ENCODE measurements at regions not wholly inside any gene's neighbourhood (a gene's known extent, or its start where the extent isn't known, plus 50 kb on each side); places are given as distances from the start of the nearest gene placed in this dataset.
"Not testable (repeated sequence)": the region's sequence is repeated elsewhere in the genome, so short reads cannot be mapped to it uniquely, and the experiment has no call there.

- WGBS (ENCODE audit: insufficient coverage), result 96% methylated on average over 4 of the region's 7 CpGs
- peaks cover 5% of the 10 kb centered on the region for H3K9me3 ChIP-seq (ENCODE audit: control insufficient read depth, insufficient read depth, low read length)
These were observed 57.8 kb upstream of the ANKRD30A start for GRCh38 chr10:37067576-37067975.

GRCh38 chr10:37062296-37062695 is 63.1 kb upstream of the ANKRD30A start:
- not testable (repeated sequence) for H3K4me3 ChIP-seq (ENCODE audit: low read depth, low read length)

More at GRCh38 chr10:37067576-37067975, 57.8 kb upstream of the ANKRD30A start:
- no peaks in the 10 kb centered on the region for H3K4me1 ChIP-seq (ENCODE audit: control insufficient read depth, insufficient read depth, low read length)
- no peaks in the 10 kb centered on the region for H3K27me3 ChIP-seq (ENCODE audit: control insufficient read depth, insufficient read depth, low read length)
- DNase-seq (ENCODE audit: low read depth in 4 of 6, low spot score in 6 of 6), result no peak
- H3K27ac ChIP-seq (ENCODE audit: low read depth, low read length), result no peak overlapping the region
- H3K36me3 ChIP-seq (ENCODE audit: control insufficient read depth, insufficient read depth, low read length), result no peaks in the 10 kb centered on the region
- H3K4me3 ChIP-seq (ENCODE audit: low read depth, low read length), result no peak overlapping the region

GRCh38 chr10:37057261-37057660 is 68.1 kb upstream of the ANKRD30A start:
- DNase-seq (ENCODE audit: low read depth in 4 of 6, low spot score in 6 of 6), result no peak
- H3K4me3 ChIP-seq (ENCODE audit: low read depth, low read length), result no peak overlapping the region
- H3K27ac ChIP-seq (ENCODE audit: low read depth, low read length), result no peak overlapping the region
- H3K4me1 ChIP-seq (ENCODE audit: control insufficient read depth, insufficient read depth, low read length), result no peaks in the 10 kb centered on the region
- no peaks in the 10 kb centered on the region for H3K36me3 ChIP-seq (ENCODE audit: control insufficient read depth, insufficient read depth, low read length)
- peaks cover 2% of the 10 kb centered on the region for H3K9me3 ChIP-seq (ENCODE audit: control insufficient read depth, insufficient read depth, low read length)
- WGBS (ENCODE audit: insufficient coverage), result no CpG with 5 or more reads among the region's 1 CpG
- H3K27me3 ChIP-seq (ENCODE audit: control insufficient read depth, insufficient read depth, low read length), result no peaks in the 10 kb centered on the region

More at GRCh38 chr10:37062296-37062695, 63.1 kb upstream of the ANKRD30A start:
- not testable (repeated sequence) for H3K4me1 ChIP-seq (ENCODE audit: control insufficient read depth, insufficient read depth, low read length); DNase-seq (ENCODE audit: low read depth in 4 of 6, low spot score in 6 of 6); H3K27me3 ChIP-seq (ENCODE audit: control insufficient read depth, insufficient read depth, low read length); H3K36me3 ChIP-seq (ENCODE audit: control insufficient read depth, insufficient read depth, low read length); H3K27ac ChIP-seq (ENCODE audit: low read depth, low read length); H3K9me3 ChIP-seq (ENCODE audit: control insufficient read depth, insufficient read depth, low read length)
- WGBS (ENCODE audit: insufficient coverage), result 98% methylated on average over 4 of the region's 16 CpGs

- WGBS (ENCODE audit: insufficient coverage), result no CpG with 5 or more reads among the region's 3 CpGs
- no peak overlapping the region for H3K27ac ChIP-seq (ENCODE audit: low read depth, low read length)
- no peaks in the 10 kb centered on the region for H3K4me1 ChIP-seq (ENCODE audit: control insufficient read depth, insufficient read depth, low read length)
- no peak for DNase-seq (ENCODE audit: low read depth in 4 of 6, low spot score in 6 of 6)
- H3K27me3 ChIP-seq (ENCODE audit: control insufficient read depth, insufficient read depth, low read length), result no peaks in the 10 kb centered on the region
- H3K9me3 ChIP-seq (ENCODE audit: control insufficient read depth, insufficient read depth, low read length), result peaks cover 4% of the 10 kb centered on the region
- H3K36me3 ChIP-seq (ENCODE audit: control insufficient read depth, insufficient read depth, low read length), result no peaks in the 10 kb centered on the region
- H3K4me3 ChIP-seq (ENCODE audit: low read depth, low read length), result no peak overlapping the region
These were observed 71.9 kb upstream of the ANKRD30A start for GRCh38 chr10:37053476-37053875.

GRCh38 chr10:37049982-37050381 is 75.4 kb upstream of the ANKRD30A start:
- not testable (repeated sequence) for H3K9me3 ChIP-seq (ENCODE audit: control insufficient read depth, insufficient read depth, low read length); H3K4me1 ChIP-seq (ENCODE audit: control insufficient read depth, insufficient read depth, low read length); H3K27me3 ChIP-seq (ENCODE audit: control insufficient read depth, insufficient read depth, low read length); H3K27ac ChIP-seq (ENCODE audit: low read depth, low read length); DNase-seq (ENCODE audit: low read depth in 4 of 6, low spot score in 6 of 6); H3K36me3 ChIP-seq (ENCODE audit: control insufficient read depth, insufficient read depth, low read length); H3K4me3 ChIP-seq (ENCODE audit: low read depth, low read length)
- WGBS (ENCODE audit: insufficient coverage), result 86% methylated on average over 5 of the region's 5 CpGs

- not testable (repeated sequence) for H3K4me1 ChIP-seq (ENCODE audit: control insufficient read depth, insufficient read depth, low read length); H3K4me3 ChIP-seq (ENCODE audit: low read depth, low read length)
- WGBS (ENCODE audit: insufficient coverage), result 81% methylated on average over 10 of the region's 10 CpGs
These were observed 81.1 kb upstream of the ANKRD30A start for GRCh38 chr10:37044319-37044718.

GRCh38 chr10:37035853-37036252 is 89.5 kb upstream of the ANKRD30A start:
- no peaks in the 10 kb centered on the region for H3K27me3 ChIP-seq (ENCODE audit: control insufficient read depth, insufficient read depth, low read length)
- DNase-seq (ENCODE audit: low read depth in 4 of 6, low spot score in 6 of 6), result no peak
- H3K27ac ChIP-seq (ENCODE audit: low read depth, low read length), result no peak overlapping the region
- WGBS (ENCODE audit: insufficient coverage), result no CpG with 5 or more reads among the region's 1 CpG
- no peaks in the 10 kb centered on the region for H3K4me1 ChIP-seq (ENCODE audit: control insufficient read depth, insufficient read depth, low read length)
- no peak overlapping the region for H3K4me3 ChIP-seq (ENCODE audit: low read depth, low read length)
- H3K36me3 ChIP-seq (ENCODE audit: control insufficient read depth, insufficient read depth, low read length), result no peaks in the 10 kb centered on the region
- H3K9me3 ChIP-seq (ENCODE audit: control insufficient read depth, insufficient read depth, low read length), result peaks cover 1% of the 10 kb centered on the region

More at GRCh38 chr10:37044319-37044718, 81.1 kb upstream of the ANKRD30A start:
- H3K27me3 ChIP-seq (ENCODE audit: control insufficient read depth, insufficient read depth, low read length); H3K27ac ChIP-seq (ENCODE audit: low read depth, low read length); H3K9me3 ChIP-seq (ENCODE audit: control insufficient read depth, insufficient read depth, low read length); H3K36me3 ChIP-seq (ENCODE audit: control insufficient read depth, insufficient read depth, low read length); DNase-seq (ENCODE audit: low read depth in 4 of 6, low spot score in 6 of 6): not testable (repeated sequence)

- no peaks in the 10 kb centered on the region for H3K4me1 ChIP-seq (ENCODE audit: control insufficient read depth, insufficient read depth, low read length)
- no peaks in the 10 kb centered on the region for H3K9me3 ChIP-seq (ENCODE audit: control insufficient read depth, insufficient read depth, low read length)
- no CpG with 5 or more reads among the region's 2 CpGs for WGBS (ENCODE audit: insufficient coverage)
- H3K27me3 ChIP-seq (ENCODE audit: control insufficient read depth, insufficient read depth, low read length), result no peaks in the 10 kb centered on the region
- no peak overlapping the region for H3K4me3 ChIP-seq (ENCODE audit: low read depth, low read length)
- H3K36me3 ChIP-seq (ENCODE audit: control insufficient read depth, insufficient read depth, low read length), result no peaks in the 10 kb centered on the region
- no peak for DNase-seq (ENCODE audit: low read depth in 4 of 6, low spot score in 6 of 6)
- H3K27ac ChIP-seq (ENCODE audit: low read depth, low read length), result no peak overlapping the region
These were observed 109.9 kb upstream of the ANKRD30A start for GRCh38 chr10:37015498-37015897.

- 70% methylated on average over 5 of the region's 7 CpGs for WGBS (ENCODE audit: insufficient coverage)
- Histone ChIP-seq H3K27ac (ENCODE audit: low read depth, low read length) (no peak overlapping the region), H3K9me3 (ENCODE audit: control insufficient read depth, insufficient read depth, low read length) (peaks cover 3% of the 10 kb centered on the region)
These were observed 114.7 kb upstream of the ANKRD30A start for GRCh38 chr10:37010741-37011140.

GRCh38 chr10:37008276-37008675 is 117.1 kb upstream of the ANKRD30A start:
- not testable (repeated sequence) for H3K27ac ChIP-seq (ENCODE audit: low read depth, low read length); H3K9me3 ChIP-seq (ENCODE audit: control insufficient read depth, insufficient read depth, low read length); H3K4me1 ChIP-seq (ENCODE audit: control insufficient read depth, insufficient read depth, low read length); H3K36me3 ChIP-seq (ENCODE audit: control insufficient read depth, insufficient read depth, low read length); H3K27me3 ChIP-seq (ENCODE audit: control insufficient read depth, insufficient read depth, low read length); DNase-seq (ENCODE audit: low read depth in 4 of 6, low spot score in 6 of 6); H3K4me3 ChIP-seq (ENCODE audit: low read depth, low read length)
- WGBS (ENCODE audit: insufficient coverage), result 75% methylated on average over 1 of the region's 2 CpGs

More at GRCh38 chr10:37010741-37011140, 114.7 kb upstream of the ANKRD30A start:
- H3K36me3 ChIP-seq (ENCODE audit: control insufficient read depth, insufficient read depth, low read length), result no peaks in the 10 kb centered on the region
- no peak for DNase-seq (ENCODE audit: low read depth in 4 of 6, low spot score in 6 of 6)
- no peaks in the 10 kb centered on the region for H3K4me1 ChIP-seq (ENCODE audit: control insufficient read depth, insufficient read depth, low read length)
- no peaks in the 10 kb centered on the region for H3K27me3 ChIP-seq (ENCODE audit: control insufficient read depth, insufficient read depth, low read length)
- H3K4me3 ChIP-seq (ENCODE audit: low read depth, low read length), result no peak overlapping the region

Measured in spinal cord (tissue), 9 donors.